ENCODE measurements at regions not wholly inside any gene's neighbourhood (a gene's known extent, or its start where the extent isn't known, plus 50 kb on each side); places are given as distances from the start of the nearest gene placed in this dataset.

- peaks cover 21 to 23% of the 10 kb centered on the region in 2 experiments for H3K4me1 ChIP-seq (ENCODE audit: control insufficient read depth in 1 of 2, insufficient read depth in 1 of 2, low read depth in 1 of 2, low read length in 1 of 2)
- H3K36me3 ChIP-seq = no peaks in the 10 kb centered on the region
- no peaks in the 10 kb centered on the region for H3K27me3 ChIP-seq
- TF ChIP-seq, protein P1, sequence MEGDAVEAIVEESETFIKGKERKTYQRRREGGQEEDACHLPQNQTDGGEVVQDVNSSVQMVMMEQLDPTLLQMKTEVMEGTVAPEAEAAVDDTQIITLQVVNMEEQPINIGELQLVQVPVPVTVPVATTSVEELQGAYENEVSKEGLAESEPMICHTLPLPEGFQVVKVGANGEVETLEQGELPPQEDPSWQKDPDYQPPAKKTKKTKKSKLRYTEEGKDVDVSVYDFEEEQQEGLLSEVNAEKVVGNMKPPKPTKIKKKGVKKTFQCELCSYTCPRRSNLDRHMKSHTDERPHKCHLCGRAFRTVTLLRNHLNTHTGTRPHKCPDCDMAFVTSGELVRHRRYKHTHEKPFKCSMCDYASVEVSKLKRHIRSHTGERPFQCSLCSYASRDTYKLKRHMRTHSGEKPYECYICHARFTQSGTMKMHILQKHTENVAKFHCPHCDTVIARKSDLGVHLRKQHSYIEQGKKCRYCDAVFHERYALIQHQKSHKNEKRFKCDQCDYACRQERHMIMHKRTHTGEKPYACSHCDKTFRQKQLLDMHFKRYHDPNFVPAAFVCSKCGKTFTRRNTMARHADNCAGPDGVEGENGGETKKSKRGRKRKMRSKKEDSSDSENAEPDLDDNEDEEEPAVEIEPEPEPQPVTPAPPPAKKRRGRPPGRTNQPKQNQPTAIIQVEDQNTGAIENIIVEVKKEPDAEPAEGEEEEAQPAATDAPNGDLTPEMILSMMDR (IDR thresholded peaks at IDR 0.05) = no peak
- no peak overlapping the region for H3K27ac ChIP-seq
- no peak overlapping the region for H3K4me3 ChIP-seq (ENCODE audit: low read depth in 1 of 2, low read length in 1 of 2)
- H3K9me3 ChIP-seq = no peaks in the 10 kb centered on the region
Observed at GRCh38 chr3:177419904-177420601, 222.8 kb upstream of the TBL1XR1 start.

- TF ChIP-seq, protein P1 (IDR thresholded peaks at IDR 0.05) = no peak
- no peaks in the 10 kb centered on the region for H3K9me3 ChIP-seq
- H3K36me3 ChIP-seq = no peaks in the 10 kb centered on the region
- peaks cover 29 to 31% of the 10 kb centered on the region in 2 experiments for H3K4me1 ChIP-seq (ENCODE audit: control insufficient read depth in 1 of 2, insufficient read depth in 1 of 2, low read depth in 1 of 2, low read length in 1 of 2)
- H3K4me3 ChIP-seq (ENCODE audit: low read depth in 1 of 2, low read length in 1 of 2) = no peak overlapping the region
- H3K27ac ChIP-seq = no peak overlapping the region
- no peaks in the 10 kb centered on the region for H3K27me3 ChIP-seq
Observed at GRCh38 chr3:177420651-177421480, 223.6 kb upstream of the TBL1XR1 start.

DNA sequence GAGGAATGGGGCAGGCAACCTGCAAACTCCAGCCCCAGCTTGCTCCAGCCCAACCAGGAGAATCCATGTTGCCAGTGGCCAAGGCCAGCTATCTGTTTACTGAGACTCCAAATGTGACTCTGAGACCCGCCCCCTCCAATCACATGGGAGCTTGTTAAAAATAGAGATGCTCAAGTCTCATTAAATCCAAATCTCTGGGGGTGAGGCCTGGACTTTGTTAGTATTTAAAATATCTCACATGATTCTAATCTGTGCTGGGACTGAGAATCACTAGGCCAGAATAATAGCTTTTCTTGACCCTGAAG lies 224.2 kb upstream of the TBL1XR1 start:
- Histone ChIP-seq H3K27me3 (no peaks in the 10 kb centered on the region), H3K9me3 (no peaks in the 10 kb centered on the region), H3K27ac (no peak overlapping the region), H3K4me3 (ENCODE audit: low read depth in 1 of 2, low read length in 1 of 2) (no peak overlapping the region), H3K36me3 (no peaks in the 10 kb centered on the region), H3K4me1 (ENCODE audit: control insufficient read depth in 1 of 2, insufficient read depth in 1 of 2, low read depth in 1 of 2, low read length in 1 of 2) (peaks cover 35 to 37% of the 10 kb centered on the region in 2 experiments)
- TF ChIP-seq, protein P1 (IDR thresholded peaks at IDR 0.05) = no peak

GRCh38 chr3:177424521-177424920 lies 227.2 kb upstream of the TBL1XR1 start:
- no peaks in the 10 kb centered on the region for H3K27me3 ChIP-seq
- H3K36me3 ChIP-seq = no peaks in the 10 kb centered on the region
- H3K4me3 ChIP-seq (ENCODE audit: low read depth in 1 of 2, low read length in 1 of 2) = no peak overlapping the region
- H3K9me3 ChIP-seq = no peaks in the 10 kb centered on the region
- TF ChIP-seq, protein P1 (IDR thresholded peaks at IDR 0.05) = no peak
- peaks cover 57 to 60% of the 10 kb centered on the region in 2 experiments for H3K4me1 ChIP-seq (ENCODE audit: control insufficient read depth in 1 of 2, insufficient read depth in 1 of 2, low read depth in 1 of 2, low read length in 1 of 2)
- H3K27ac ChIP-seq = peak overlapping the region; percentile 73

GRCh38 chr3:177425042-177425441 lies 227.8 kb upstream of the TBL1XR1 start:
- TF ChIP-seq, protein P1 (IDR thresholded peaks at IDR 0.05) = no peak
- Histone ChIP-seq H3K4me1 (ENCODE audit: control insufficient read depth in 1 of 2, insufficient read depth in 1 of 2, low read depth in 1 of 2, low read length in 1 of 2) (peaks cover 60 to 61% of the 10 kb centered on the region in 2 experiments), H3K9me3 (no peaks in the 10 kb centered on the region), H3K27me3 (no peaks in the 10 kb centered on the region), H3K36me3 (no peaks in the 10 kb centered on the region), H3K27ac (peak overlapping the region; percentile 73), H3K4me3 (ENCODE audit: low read depth in 1 of 2, low read length in 1 of 2) (no peak overlapping the region)
